PC-9 (cell line): ENCODE measurements at regions not wholly inside any gene's neighbourhood (a gene's known extent, or its start where the extent isn't known, plus 50 kb on each side); places are given as distances from the start of the nearest gene placed in this dataset.

ENCODE experiments used
- EZH2 ChIP-seq: fragments of 200-600 bp; sonication (generic); IDR thresholded peaks from 2 replicates; pipeline ENCODE4 v1.8.0; 2017; ENCODE audit warnings: antibody characterized with exemption, low read depth
- TF ChIP-seq, protein P1 (sequence below): fragments of 200-600 bp; sonication (generic); conservative IDR thresholded peaks from 2 replicates; pipeline ENCODE4 v1.6.1; 2017; ENCODE audit warnings: mixed run types, antibody characterized with exemption, mild to moderate bottlenecking, moderate library complexity

- TF ChIP-seq, protein P1, sequence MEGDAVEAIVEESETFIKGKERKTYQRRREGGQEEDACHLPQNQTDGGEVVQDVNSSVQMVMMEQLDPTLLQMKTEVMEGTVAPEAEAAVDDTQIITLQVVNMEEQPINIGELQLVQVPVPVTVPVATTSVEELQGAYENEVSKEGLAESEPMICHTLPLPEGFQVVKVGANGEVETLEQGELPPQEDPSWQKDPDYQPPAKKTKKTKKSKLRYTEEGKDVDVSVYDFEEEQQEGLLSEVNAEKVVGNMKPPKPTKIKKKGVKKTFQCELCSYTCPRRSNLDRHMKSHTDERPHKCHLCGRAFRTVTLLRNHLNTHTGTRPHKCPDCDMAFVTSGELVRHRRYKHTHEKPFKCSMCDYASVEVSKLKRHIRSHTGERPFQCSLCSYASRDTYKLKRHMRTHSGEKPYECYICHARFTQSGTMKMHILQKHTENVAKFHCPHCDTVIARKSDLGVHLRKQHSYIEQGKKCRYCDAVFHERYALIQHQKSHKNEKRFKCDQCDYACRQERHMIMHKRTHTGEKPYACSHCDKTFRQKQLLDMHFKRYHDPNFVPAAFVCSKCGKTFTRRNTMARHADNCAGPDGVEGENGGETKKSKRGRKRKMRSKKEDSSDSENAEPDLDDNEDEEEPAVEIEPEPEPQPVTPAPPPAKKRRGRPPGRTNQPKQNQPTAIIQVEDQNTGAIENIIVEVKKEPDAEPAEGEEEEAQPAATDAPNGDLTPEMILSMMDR = no peak
- no peak for TF ChIP-seq EZH2
These were observed 216.8 kb upstream of the EEF2KMT start for GRCh38 chr16:5314377-5314776.
